T-cell (primary cell): ENCODE measurements at regions not wholly inside any gene's neighbourhood (a gene's known extent, or its start where the extent isn't known, plus 50 kb on each side); places are given as distances from the start of the nearest gene placed in this dataset.

Experiments used
- ATAC-seq, 4 experiments: fragments of 200-7000 bp in 3 of 4; fragments of 150-1000 bp in 1 of 4; cut with Tn5 transposase; replicated peaks in 1 of 4; 1 replicate in 3 of 4; 2 replicates in 1 of 4; pipeline ENCODE4 v1.10.0; 2021; ENCODE audit warnings: moderate library complexity in 3 of 4, mild to moderate bottlenecking in 2 of 4, moderate number of reproducible peaks in 1 of 4
- CTCF ChIA-PET, 2 donors: fragments of 300-600 bp; sonication (Branson Sonifier 250); formaldehyde crosslinking; loops; one replicate each; lab custom pipeline; 2022; ENCODE audit warnings: antibody characterized with exemption in 2 of 2; lab: Charles Lee
- POLR2A ChIA-PET, 2 donors: fragments of 300-600 bp; sonication (Branson Sonifier 250); formaldehyde crosslinking; loops; one replicate each; lab custom pipeline; 2022; ENCODE audit warnings: antibody characterized with exemption in 2 of 2; lab: Charles Lee
- DNase-seq, 35 experiments: peaks; one replicate each; pipeline versions ENCODE4 v3.0.0 to v3.0.0-alpha.2; 2013 to 2023
- H3K27ac ChIP-seq: one replicate; pipeline ENCODE4 v1.5.1; 2013; ENCODE audit warnings: low read length
- H3K27me3 ChIP-seq, 2 experiments: replicated peaks in 1 of 2; 1 replicate in 1 of 2; 2 replicates in 1 of 2; pipeline versions ENCODE4 v1.6.1 to v1.7.0; 2013; ENCODE audit warnings: low read length in 1 of 2, mixed read lengths in 1 of 2; ENCODE audit not compliant: control insufficient read depth in 2 of 2, insufficient read depth in 2 of 2; ENCODE audit errors: extremely low read depth in 1 of 2
- H3K36me3 ChIP-seq, 2 donors: 1 replicate in 1 of 2; 2 replicates in 1 of 2; pipeline versions ENCODE4 v1.6.1 to v1.7.0; 2013; ENCODE audit warnings: low read length in 1 of 2; ENCODE audit not compliant: control insufficient read depth in 2 of 2, insufficient read depth in 1 of 2; ENCODE audit errors: extremely low read depth in 1 of 2
- H3K4me1 ChIP-seq, 2 experiments: 1 replicate in 1 of 2; 2 replicates in 1 of 2; pipeline versions ENCODE4 v1.6.1 to v1.7.0; 2013; ENCODE audit warnings: low read length in 2 of 2, mixed read lengths in 1 of 2; ENCODE audit not compliant: insufficient read depth in 2 of 2, control insufficient read depth in 1 of 2; ENCODE audit errors: extremely low read depth in 1 of 2
- H3K4me3 ChIP-seq, 2 donors: 1 replicate in 1 of 2; 2 replicates in 1 of 2; pipeline versions ENCODE4 v1.5.1 to v1.7.0; 2013; ENCODE audit warnings: mild to moderate bottlenecking in 2 of 2, low read length in 1 of 2, moderate library complexity in 1 of 2; ENCODE audit not compliant: control insufficient read depth in 1 of 2; ENCODE audit errors: extremely low read depth in 1 of 2
- H3K9me3 ChIP-seq: 2 replicates; pipeline ENCODE4 v1.7.0; 2013
- H3K27ac Mint-ChIP-seq, 2 donors: one replicate each; pipeline ENCODE4 v1.8.0; 2020 to 2021; ENCODE audit warnings: mild to moderate bottlenecking in 2 of 2, mixed read lengths in 2 of 2
- H3K27me3 Mint-ChIP-seq, 2 donors: one replicate each; pipeline ENCODE4 v1.8.0; 2021 to 2022; ENCODE audit warnings: mixed read lengths in 2 of 2
- H3K36me3 Mint-ChIP-seq: one replicate; pipeline ENCODE4 v1.8.0; 2021; ENCODE audit warnings: mixed read lengths
- H3K4me1 Mint-ChIP-seq, 3 donors: one replicate each; pipeline ENCODE4 v1.8.0; 2020 to 2022; ENCODE audit warnings: mixed read lengths in 3 of 3, mild to moderate bottlenecking in 1 of 3
- H3K4me3 Mint-ChIP-seq, 3 donors: one replicate each; pipeline ENCODE4 v1.8.0; 2020 to 2022; ENCODE audit warnings: mild to moderate bottlenecking in 3 of 3, mixed read lengths in 3 of 3, moderate library complexity in 3 of 3
- H3K9me3 Mint-ChIP-seq, 3 donors: one replicate each; pipeline ENCODE4 v1.8.0; 2020 to 2022; ENCODE audit warnings: mixed read lengths in 3 of 3
- WGBS: methylation state at CpG from one replicate; pipeline ENCODE4 v1.1.5; 2013; ENCODE audit warnings: missing lambda C conversion rate; ENCODE audit not compliant: insufficient coverage; 5-methylcytosine and 5-hydroxymethylcytosine counted together

- Mint-ChIP-seq H3K27me3 (no peaks in the 10 kb centered on the region), H3K4me1 (no peaks in the 10 kb centered on the region), H3K36me3 (no peaks in the 10 kb centered on the region), H3K4me3 (no peak overlapping the region), H3K27ac (no peak overlapping the region), H3K9me3 (no peaks in the 10 kb centered on the region)
- no peaks in the 10 kb centered on the region for H3K9me3 ChIP-seq
- POLR2A ChIA-PET = no interaction called here
- DNase-seq (no peak), ATAC-seq (no peak)
- H3K27ac ChIP-seq = no peak overlapping the region
- H3K36me3 ChIP-seq = no peaks in the 10 kb centered on the region
- H3K4me3 ChIP-seq = no peak overlapping the region
- peaks cover 0 to 8% of the 10 kb centered on the region in 2 experiments for H3K27me3 ChIP-seq
- H3K4me1 ChIP-seq = no peaks in the 10 kb centered on the region
- WGBS = 94% methylated on average over 5 of the region's 8 CpGs
- CTCF ChIA-PET = no interaction called here
These were observed 219.0 kb downstream of the CDC5L start for GRCh38 chr6:44606504-44606903.

GRCh38 chr6:44606976-44607375 lies 219.5 kb downstream of the CDC5L start:
- Mint-ChIP-seq H3K36me3 (no peaks in the 10 kb centered on the region), H3K27ac (no peak overlapping the region), H3K27me3 (no peaks in the 10 kb centered on the region), H3K4me1 (no peaks in the 10 kb centered on the region), H3K9me3 (no peaks in the 10 kb centered on the region), H3K4me3 (no peak overlapping the region)
- Histone ChIP-seq H3K36me3 (no peaks in the 10 kb centered on the region), H3K9me3 (no peaks in the 10 kb centered on the region), H3K4me1 (no peaks in the 10 kb centered on the region), H3K27me3 (peaks cover 0 to 9% of the 10 kb centered on the region in 2 experiments), H3K27ac (no peak overlapping the region), H3K4me3 (no peak overlapping the region)
- CTCF ChIA-PET = interaction anchor here in 1 of 2 donors (0.6 kb wide), 1 partner anchor 1136 kb away, joined by 3 read pairs; no protein-coding TSS in a partner anchor
- WGBS = 100% methylated on average over 1 of the region's 6 CpGs
- no peak for DNase-seq
- ATAC-seq = no peak
- POLR2A ChIA-PET = no interaction called here

- Mint-ChIP-seq H3K27ac (no peak overlapping the region), H3K36me3 (no peaks in the 10 kb centered on the region), H3K9me3 (no peaks in the 10 kb centered on the region), H3K4me3 (no peak overlapping the region), H3K27me3 (no peaks in the 10 kb centered on the region), H3K4me1 (no peaks in the 10 kb centered on the region)
- DNase-seq = no peak
- ChIA-PET CTCF (no interaction called here), POLR2A (no interaction called here)
- ATAC-seq = no peak
- Histone ChIP-seq H3K27ac (no peak overlapping the region), H3K4me3 (no peak overlapping the region), H3K36me3 (no peaks in the 10 kb centered on the region), H3K4me1 (no peaks in the 10 kb centered on the region), H3K27me3 (peaks cover 0 to 9% of the 10 kb centered on the region in 2 experiments), H3K9me3 (no peaks in the 10 kb centered on the region)
- 87% methylated on average over 4 of the region's 4 CpGs for WGBS
These were observed 220.7 kb downstream of the CDC5L start for GRCh38 chr6:44608175-44608574.

- Histone ChIP-seq H3K27me3 (peaks cover 0 to 9% of the 10 kb centered on the region in 2 experiments), H3K4me3 (no peak overlapping the region), H3K27ac (no peak overlapping the region), H3K4me1 (no peaks in the 10 kb centered on the region), H3K9me3 (no peaks in the 10 kb centered on the region), H3K36me3 (no peaks in the 10 kb centered on the region)
- H3K4me3 Mint-ChIP-seq = no peak overlapping the region
- WGBS = 60% methylated on average over 1 of the region's 1 CpG
- H3K4me1 Mint-ChIP-seq = no peaks in the 10 kb centered on the region
- no peaks in the 10 kb centered on the region for H3K36me3 Mint-ChIP-seq
- H3K9me3 Mint-ChIP-seq = no peaks in the 10 kb centered on the region
- no peaks in the 10 kb centered on the region for H3K27me3 Mint-ChIP-seq
- ChIA-PET POLR2A (no interaction called here), CTCF (no interaction called here)
- DNase-seq (no peak), ATAC-seq (no peak)
- H3K27ac Mint-ChIP-seq = no peak overlapping the region
These were observed 221.6 kb downstream of the CDC5L start for GRCh38 chr6:44609051-44609612.

GRCh38 chr6:44614396-44614795 lies 226.9 kb downstream of the CDC5L start:
- POLR2A ChIA-PET = no interaction called here
- Histone ChIP-seq H3K9me3 (no peaks in the 10 kb centered on the region), H3K27me3 (peaks cover 0 to 8% of the 10 kb centered on the region in 2 experiments), H3K4me1 (no peaks in the 10 kb centered on the region), H3K36me3 (no peaks in the 10 kb centered on the region), H3K4me3 (no peak overlapping the region), H3K27ac (no peak overlapping the region)
- Mint-ChIP-seq H3K27me3 (no peaks in the 10 kb centered on the region), H3K9me3 (no peaks in the 10 kb centered on the region), H3K36me3 (no peaks in the 10 kb centered on the region), H3K27ac (no peak overlapping the region), H3K4me3 (no peak overlapping the region), H3K4me1 (peaks cover 0 to 5% (median 0%) of the 10 kb centered on the region in 3 donors)
- no peak for ATAC-seq
- 100% methylated on average over 2 of the region's 3 CpGs for WGBS
- no peak for DNase-seq
- CTCF ChIA-PET = no interaction called here

- DNase-seq = no peak
- H3K36me3 ChIP-seq = no peaks in the 10 kb centered on the region
- Mint-ChIP-seq H3K4me3 (no peak overlapping the region), H3K27me3 (no peaks in the 10 kb centered on the region), H3K27ac (no peak overlapping the region), H3K4me1 (peaks cover 0 to 5% (median 0%) of the 10 kb centered on the region in 3 donors), H3K36me3 (no peaks in the 10 kb centered on the region), H3K9me3 (no peaks in the 10 kb centered on the region)
- no peaks in the 10 kb centered on the region for H3K4me1 ChIP-seq
- ChIA-PET POLR2A (no interaction called here), CTCF (no interaction called here)
- no peak overlapping the region for H3K4me3 ChIP-seq
- H3K9me3 ChIP-seq = no peaks in the 10 kb centered on the region
- 53% methylated on average over 3 of the region's 3 CpGs for WGBS
- no peak for ATAC-seq
- peaks cover 0 to 8% of the 10 kb centered on the region in 2 experiments for H3K27me3 ChIP-seq
- no peak overlapping the region for H3K27ac ChIP-seq
These were observed 228.1 kb downstream of the CDC5L start for GRCh38 chr6:44615621-44616020.

- Histone ChIP-seq H3K9me3 (no peaks in the 10 kb centered on the region), H3K27me3 (peaks cover 0 to 5% of the 10 kb centered on the region in 2 experiments), H3K27ac (no peak overlapping the region), H3K36me3 (no peaks in the 10 kb centered on the region), H3K4me3 (no peak overlapping the region), H3K4me1 (no peaks in the 10 kb centered on the region)
- WGBS = 87% methylated on average over 7 of the region's 7 CpGs
- Mint-ChIP-seq H3K9me3 (no peaks in the 10 kb centered on the region), H3K27me3 (peaks cover 0 to 5% of the 10 kb centered on the region in 2 donors), H3K4me3 (no peak overlapping the region), H3K36me3 (no peaks in the 10 kb centered on the region), H3K27ac (no peak overlapping the region), H3K4me1 (peaks cover 0 to 5% (median 0%) of the 10 kb centered on the region in 3 donors)
- ATAC-seq (no peak), DNase-seq (no peak)
- POLR2A ChIA-PET = no interaction called here
- CTCF ChIA-PET = no interaction called here
These were observed 229.9 kb downstream of the CDC5L start for GRCh38 chr6:44617416-44617815.
